ENCODE measurements at regions not wholly inside any gene's neighbourhood (a gene's known extent, or its start where the extent isn't known, plus 50 kb on each side); places are given as distances from the start of the nearest gene placed in this dataset.
A peak's percentile ranks its signal among the peaks of the same experiment; 100 is the strongest.

DNA sequence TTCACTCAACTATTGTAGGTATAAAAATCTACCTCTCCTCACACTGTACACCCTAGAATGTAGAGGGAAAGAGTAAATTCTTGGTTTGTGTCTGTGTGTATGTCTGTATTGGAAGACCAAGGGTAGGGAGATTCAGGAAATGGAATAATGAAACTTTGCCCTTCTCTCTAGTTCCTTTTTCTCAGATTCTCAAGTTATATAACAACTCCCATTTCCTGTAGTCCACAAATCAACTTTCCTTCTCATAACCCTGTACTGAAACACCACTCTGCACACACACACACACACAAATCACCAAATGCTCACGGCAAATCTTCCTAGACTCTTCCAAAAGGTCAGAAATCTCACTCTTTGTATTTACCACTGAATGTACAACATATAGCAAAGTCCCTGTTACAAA is 824.5 kb upstream of the DIAPH2 start:
- no peak for DNase-seq (ENCODE audit: low spot score)
- WGBS = 60% methylated on average over 1 of the region's 1 CpG

GRCh38 chrX:95875661-95876060 is 809.0 kb upstream of the DIAPH2 start:
- Histone ChIP-seq H3K9me3 (ENCODE audit: control insufficient read depth in 4 of 4, low read length in 3 of 4) (peaks cover 0 to 2% (median 0%) of the 10 kb centered on the region in 4 donors), H3K4me3 (ENCODE audit: low read depth in 1 of 3, low read length in 3 of 3) (no peak overlapping the region), H3K27ac (ENCODE audit: low read depth in 1 of 2, low read length in 2 of 2) (no peak overlapping the region), H3K27me3 (ENCODE audit: control insufficient read depth in 4 of 4, insufficient read depth in 4 of 4, low read length in 3 of 4) (no peaks in the 10 kb centered on the region), H3K36me3 (ENCODE audit: control insufficient read depth in 4 of 4, insufficient read depth in 3 of 4, low read depth in 1 of 4, low read length in 3 of 4) (no peaks in the 10 kb centered on the region), H3K4me1 (ENCODE audit: control insufficient read depth in 4 of 4, insufficient read depth in 4 of 4, low read length in 3 of 4) (no peaks in the 10 kb centered on the region), H3K9ac (ENCODE audit: low read depth in 1 of 2, low read length in 2 of 2) (no peak overlapping the region)
- DNase-seq (ENCODE audit: low spot score) = no peak
- peak in 1 of 2 donors; percentile 36 for TF ChIP-seq HNF4A (conservative IDR thresholded peaks at IDR 0.05)
- no peak for TF ChIP-seq EGR1 (IDR thresholded peaks at IDR 0.05; ENCODE audit: low read depth in 2 of 2)
- TF ChIP-seq, protein P1, sequence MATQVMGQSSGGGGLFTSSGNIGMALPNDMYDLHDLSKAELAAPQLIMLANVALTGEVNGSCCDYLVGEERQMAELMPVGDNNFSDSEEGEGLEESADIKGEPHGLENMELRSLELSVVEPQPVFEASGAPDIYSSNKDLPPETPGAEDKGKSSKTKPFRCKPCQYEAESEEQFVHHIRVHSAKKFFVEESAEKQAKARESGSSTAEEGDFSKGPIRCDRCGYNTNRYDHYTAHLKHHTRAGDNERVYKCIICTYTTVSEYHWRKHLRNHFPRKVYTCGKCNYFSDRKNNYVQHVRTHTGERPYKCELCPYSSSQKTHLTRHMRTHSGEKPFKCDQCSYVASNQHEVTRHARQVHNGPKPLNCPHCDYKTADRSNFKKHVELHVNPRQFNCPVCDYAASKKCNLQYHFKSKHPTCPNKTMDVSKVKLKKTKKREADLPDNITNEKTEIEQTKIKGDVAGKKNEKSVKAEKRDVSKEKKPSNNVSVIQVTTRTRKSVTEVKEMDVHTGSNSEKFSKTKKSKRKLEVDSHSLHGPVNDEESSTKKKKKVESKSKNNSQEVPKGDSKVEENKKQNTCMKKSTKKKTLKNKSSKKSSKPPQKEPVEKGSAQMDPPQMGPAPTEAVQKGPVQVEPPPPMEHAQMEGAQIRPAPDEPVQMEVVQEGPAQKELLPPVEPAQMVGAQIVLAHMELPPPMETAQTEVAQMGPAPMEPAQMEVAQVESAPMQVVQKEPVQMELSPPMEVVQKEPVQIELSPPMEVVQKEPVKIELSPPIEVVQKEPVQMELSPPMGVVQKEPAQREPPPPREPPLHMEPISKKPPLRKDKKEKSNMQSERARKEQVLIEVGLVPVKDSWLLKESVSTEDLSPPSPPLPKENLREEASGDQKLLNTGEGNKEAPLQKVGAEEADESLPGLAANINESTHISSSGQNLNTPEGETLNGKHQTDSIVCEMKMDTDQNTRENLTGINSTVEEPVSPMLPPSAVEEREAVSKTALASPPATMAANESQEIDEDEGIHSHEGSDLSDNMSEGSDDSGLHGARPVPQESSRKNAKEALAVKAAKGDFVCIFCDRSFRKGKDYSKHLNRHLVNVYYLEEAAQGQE (IDR thresholded peaks at IDR 0.05) = no peak
- peak in 1 of 2 donors; percentile 32 for TF ChIP-seq RXRA (IDR thresholded peaks at IDR 0.05)
- WGBS = 34% methylated on average over 1 of the region's 1 CpG

More for the DNA sequence above, 824.5 kb upstream of the DIAPH2 start:
- TF ChIP-seq EGR1 (IDR thresholded peaks at IDR 0.05; ENCODE audit: low read depth in 2 of 2) = no peak
- no peak overlapping the region for H3K4me3 ChIP-seq (ENCODE audit: low read depth in 1 of 3, low read length in 3 of 3)
- no peaks in the 10 kb centered on the region for H3K36me3 ChIP-seq (ENCODE audit: control insufficient read depth in 4 of 4, insufficient read depth in 3 of 4, low read depth in 1 of 4, low read length in 3 of 4)
- H3K4me1 ChIP-seq (ENCODE audit: control insufficient read depth in 4 of 4, insufficient read depth in 4 of 4, low read length in 3 of 4) = no peaks in the 10 kb centered on the region
- no peaks in the 10 kb centered on the region for H3K9me3 ChIP-seq (ENCODE audit: control insufficient read depth in 4 of 4, low read length in 3 of 4)
- no peaks in the 10 kb centered on the region for H3K27me3 ChIP-seq (ENCODE audit: control insufficient read depth in 4 of 4, insufficient read depth in 4 of 4, low read length in 3 of 4)
- H3K9ac ChIP-seq (ENCODE audit: low read depth in 1 of 2, low read length in 2 of 2) = no peak overlapping the region
- H3K27ac ChIP-seq (ENCODE audit: low read depth in 1 of 2, low read length in 2 of 2) = no peak overlapping the region

DNA sequence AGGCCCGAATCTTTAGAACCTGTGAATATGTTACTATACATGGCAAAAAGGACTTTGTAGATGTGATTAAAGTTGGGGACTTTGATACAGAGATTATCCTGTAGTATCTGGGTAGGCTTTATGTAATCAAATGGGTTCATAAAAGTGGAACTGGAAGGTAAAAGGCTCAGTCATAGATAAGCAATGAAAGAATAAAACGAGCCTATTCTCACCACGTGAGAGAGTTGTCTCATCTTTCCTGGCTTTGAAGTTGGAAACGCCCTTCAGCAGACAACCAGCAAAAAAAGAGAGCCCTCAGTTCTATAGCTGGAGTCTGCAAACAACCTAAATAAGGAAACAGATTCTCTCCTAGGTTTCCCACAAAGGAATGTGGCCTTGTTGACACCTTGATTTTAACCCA is 805.8 kb upstream of the DIAPH2 start:
- Histone ChIP-seq H3K4me3 (ENCODE audit: low read depth in 1 of 3, low read length in 3 of 3) (no peak overlapping the region), H3K9me3 (ENCODE audit: control insufficient read depth in 4 of 4, low read length in 3 of 4) (peaks cover 0 to 2% (median 0%) of the 10 kb centered on the region in 4 donors), H3K4me1 (ENCODE audit: control insufficient read depth in 4 of 4, insufficient read depth in 4 of 4, low read length in 3 of 4) (no peaks in the 10 kb centered on the region), H3K27me3 (ENCODE audit: control insufficient read depth in 4 of 4, insufficient read depth in 4 of 4, low read length in 3 of 4) (no peaks in the 10 kb centered on the region), H3K36me3 (ENCODE audit: control insufficient read depth in 4 of 4, insufficient read depth in 3 of 4, low read depth in 1 of 4, low read length in 3 of 4) (no peaks in the 10 kb centered on the region), H3K9ac (ENCODE audit: low read depth in 1 of 2, low read length in 2 of 2) (no peak overlapping the region), H3K27ac (ENCODE audit: low read depth in 1 of 2, low read length in 2 of 2) (no peak overlapping the region)
- WGBS = 54% methylated on average over 4 of the region's 4 CpGs
- no peak for DNase-seq (ENCODE audit: low spot score)
- TF ChIP-seq FOXA1 (IDR thresholded peaks at IDR 0.05) = no peak
- TF ChIP-seq, protein P2, sequence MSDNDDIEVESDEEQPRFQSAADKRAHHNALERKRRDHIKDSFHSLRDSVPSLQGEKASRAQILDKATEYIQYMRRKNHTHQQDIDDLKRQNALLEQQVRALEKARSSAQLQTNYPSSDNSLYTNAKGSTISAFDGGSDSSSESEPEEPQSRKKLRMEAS (IDR thresholded peaks at IDR 0.05) = no peak
- no peak for TF ChIP-seq GABPA (IDR thresholded peaks at IDR 0.05 in 1 of 2, conservative IDR thresholded peaks at IDR 0.05 in 1 of 2)
- TF ChIP-seq RAD21 (IDR thresholded peaks at IDR 0.05) = no peak
- TF ChIP-seq TAF1 (conservative IDR thresholded peaks at IDR 0.05) = no peak
- TF ChIP-seq YY1 (IDR thresholded peaks at IDR 0.05) = no peak
- TF ChIP-seq SP1 (IDR thresholded peaks at IDR 0.05) = no peak
- no peak for TF ChIP-seq ZBTB33 (IDR thresholded peaks at IDR 0.05)
- no peak for TF ChIP-seq HNF4G (IDR thresholded peaks at IDR 0.05)
- no peak for TF ChIP-seq RXRA (IDR thresholded peaks at IDR 0.05)
- no peak for TF ChIP-seq ATF3 (IDR thresholded peaks at IDR 0.05)
- TF ChIP-seq JUND (IDR thresholded peaks at IDR 0.05) = no peak
- no peak for TF ChIP-seq CTCF (IDR thresholded peaks at IDR 0.05; ENCODE audit: low read depth, low read length, missing input control)
- TF ChIP-seq NR2F2 (IDR thresholded peaks at IDR 0.05) = no peak
- TF ChIP-seq FOXA2 (IDR thresholded peaks at IDR 0.05) = no peak
- TF ChIP-seq, protein P1 (IDR thresholded peaks at IDR 0.05) = no peak
- no peak for TF ChIP-seq HNF4A (conservative IDR thresholded peaks at IDR 0.05)
